Epithelial cell of proximal tubule (primary cell): ENCODE measurements at regions not wholly inside any gene's neighbourhood (a gene's known extent, or its start where the extent isn't known, plus 50 kb on each side); places are given as distances from the start of the nearest gene placed in this dataset.

Experiments
- DNase-seq: peaks from one replicate; pipeline ENCODE4 v3.0.0-alpha.2; 2011; ENCODE audit warnings: low read depth
- H3K4me3 ChIP-seq: 2 replicates; pipeline ENCODE4 v1.5.1; 2011; ENCODE audit warnings: low read depth, mild to moderate bottlenecking, low read length
- TF ChIP-seq, protein P1 (sequence below): conservative IDR thresholded peaks from 2 replicates; pipeline ENCODE4 v1.5.1; 2012; ENCODE audit warnings: low read depth, mild to moderate bottlenecking, low read length

GRCh38 chr18:64330931-64331330 is 182.0 kb upstream of the LINC00305 start:
- TF ChIP-seq, protein P1, sequence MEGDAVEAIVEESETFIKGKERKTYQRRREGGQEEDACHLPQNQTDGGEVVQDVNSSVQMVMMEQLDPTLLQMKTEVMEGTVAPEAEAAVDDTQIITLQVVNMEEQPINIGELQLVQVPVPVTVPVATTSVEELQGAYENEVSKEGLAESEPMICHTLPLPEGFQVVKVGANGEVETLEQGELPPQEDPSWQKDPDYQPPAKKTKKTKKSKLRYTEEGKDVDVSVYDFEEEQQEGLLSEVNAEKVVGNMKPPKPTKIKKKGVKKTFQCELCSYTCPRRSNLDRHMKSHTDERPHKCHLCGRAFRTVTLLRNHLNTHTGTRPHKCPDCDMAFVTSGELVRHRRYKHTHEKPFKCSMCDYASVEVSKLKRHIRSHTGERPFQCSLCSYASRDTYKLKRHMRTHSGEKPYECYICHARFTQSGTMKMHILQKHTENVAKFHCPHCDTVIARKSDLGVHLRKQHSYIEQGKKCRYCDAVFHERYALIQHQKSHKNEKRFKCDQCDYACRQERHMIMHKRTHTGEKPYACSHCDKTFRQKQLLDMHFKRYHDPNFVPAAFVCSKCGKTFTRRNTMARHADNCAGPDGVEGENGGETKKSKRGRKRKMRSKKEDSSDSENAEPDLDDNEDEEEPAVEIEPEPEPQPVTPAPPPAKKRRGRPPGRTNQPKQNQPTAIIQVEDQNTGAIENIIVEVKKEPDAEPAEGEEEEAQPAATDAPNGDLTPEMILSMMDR, result no peak
- DNase-seq, result no peak
- H3K4me3 ChIP-seq, result no peak overlapping the region

DNA sequence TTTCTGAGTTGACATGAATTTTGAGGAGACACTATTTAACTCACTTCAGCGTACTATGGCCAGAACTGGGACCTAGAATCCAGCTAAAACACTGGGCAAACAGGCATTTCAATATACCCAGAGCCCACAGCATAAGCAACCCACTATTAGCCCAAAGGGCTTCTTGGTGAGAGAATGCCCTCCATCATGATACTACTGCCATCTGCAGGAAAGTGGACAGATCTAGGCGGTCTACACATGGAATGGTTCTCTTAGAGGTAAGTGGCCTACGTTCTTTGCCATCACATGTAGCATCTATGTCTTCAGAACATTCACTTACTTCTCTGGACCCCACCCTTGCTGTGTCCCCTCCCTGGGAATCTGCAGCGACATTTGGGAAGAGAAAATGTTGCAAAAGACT is 181.3 kb upstream of the LINC00305 start:
- H3K4me3 ChIP-seq, result no peak overlapping the region
- no peak for DNase-seq
- TF ChIP-seq, protein P1, result peak; percentile 46

GRCh38 chr18:64322189-64322588 is 173.3 kb upstream of the LINC00305 start:
- TF ChIP-seq, protein P1, result no peak
- no peak for DNase-seq
- H3K4me3 ChIP-seq, result no peak overlapping the region

DNA sequence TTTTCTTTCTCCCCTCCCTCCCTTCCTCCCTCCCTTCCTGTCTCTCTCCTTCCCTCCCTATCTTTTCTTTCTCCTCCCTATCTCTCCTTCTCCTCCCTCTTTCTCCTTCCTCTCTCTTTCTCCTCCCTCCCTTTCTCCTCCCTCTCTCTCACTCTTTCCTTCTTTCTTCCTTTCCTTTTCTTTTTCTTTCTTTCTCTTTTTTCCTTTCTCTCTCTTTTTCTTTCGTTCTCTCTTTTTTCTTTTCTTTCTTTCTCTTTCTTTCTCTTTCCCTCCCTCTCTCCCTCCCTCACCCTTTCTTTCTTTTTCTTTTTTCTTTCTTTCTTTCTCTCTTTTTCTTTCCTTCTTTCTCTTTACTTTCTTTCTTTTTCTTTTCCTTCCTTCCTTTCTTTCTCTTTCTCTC is 169.7 kb upstream of the LINC00305 start:
- TF ChIP-seq, protein P1, result no peak
- no peak for DNase-seq
- H3K4me3 ChIP-seq, result no peak overlapping the region

GRCh38 chr18:64311859-64312258 is 163.0 kb upstream of the LINC00305 start:
- no peak for DNase-seq
- H3K4me3 ChIP-seq, result no peak overlapping the region
- TF ChIP-seq, protein P1, result no peak

GRCh38 chr18:64295839-64296238 is 147.0 kb upstream of the LINC00305 start:
- TF ChIP-seq, protein P1, result no peak
- DNase-seq, result no peak
- H3K4me3 ChIP-seq, result no peak overlapping the region

DNA sequence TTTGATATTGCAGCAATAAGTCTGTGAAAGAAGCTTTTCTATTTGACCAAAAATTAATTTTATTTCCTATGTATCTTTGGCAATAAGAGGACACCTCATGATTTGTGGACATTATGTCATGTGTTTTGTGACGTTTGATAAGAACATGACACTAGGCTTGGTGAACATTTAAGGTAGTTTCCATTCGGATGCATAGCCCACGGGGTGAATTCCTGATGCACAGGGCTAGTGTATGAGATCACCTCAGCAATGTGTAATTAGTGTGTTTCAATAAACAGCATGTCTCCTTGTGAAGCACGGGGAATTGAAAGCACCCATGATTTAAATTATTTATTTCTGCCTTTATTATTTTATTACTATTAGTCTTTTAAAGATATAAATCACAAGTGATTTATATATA is 146.1 kb upstream of the LINC00305 start:
- no peak overlapping the region for H3K4me3 ChIP-seq
- no peak for DNase-seq
- TF ChIP-seq, protein P1, result no peak
